ENCODE measurements at regions not wholly inside any gene's neighbourhood (a gene's known extent, or its start where the extent isn't known, plus 50 kb on each side); places are given as distances from the start of the nearest gene placed in this dataset.
"Not testable (repeated sequence)": the region's sequence is repeated elsewhere in the genome, so short reads cannot be mapped to it uniquely, and the experiment has no call there.

DNA sequence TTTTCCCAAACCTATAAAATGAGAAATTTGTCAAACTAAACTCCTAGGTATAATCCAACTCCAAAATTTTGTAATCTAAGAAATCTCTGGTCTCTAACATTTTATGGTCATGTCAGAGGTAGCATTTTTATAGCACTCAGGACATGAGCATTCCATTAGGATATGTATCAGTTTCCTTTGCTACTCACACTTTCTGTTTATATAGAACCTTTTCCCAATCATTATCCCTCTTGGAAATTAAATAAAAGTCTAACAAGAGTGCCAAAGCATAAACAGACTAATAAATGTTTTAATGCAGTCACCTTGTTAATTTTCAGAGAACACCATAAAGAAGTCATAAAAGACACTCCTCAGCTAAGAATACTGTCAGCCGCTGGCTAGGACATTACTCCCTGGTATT lies 300.0 kb upstream of the CWC22 start:
- no peak for DNase-seq (ENCODE audit: low read depth)

DNA sequence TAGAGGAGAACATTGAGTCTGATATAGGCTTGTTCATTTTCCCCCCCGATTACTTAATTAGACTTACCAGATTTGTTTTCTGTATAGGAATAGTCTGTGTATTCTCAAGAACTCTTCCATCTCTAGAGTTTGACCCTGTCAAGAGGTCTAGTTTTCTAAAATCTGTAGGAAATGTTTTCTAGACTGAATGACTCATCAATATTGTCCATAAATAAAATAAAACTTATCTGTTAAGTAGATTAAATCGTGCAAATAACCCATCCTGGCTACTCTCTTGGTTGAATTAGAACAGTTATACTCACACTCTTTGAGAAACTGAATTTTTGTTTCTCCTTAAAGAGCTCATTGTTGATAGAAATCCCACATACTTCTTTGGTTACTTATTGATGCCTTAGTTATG lies 299.2 kb upstream of the CWC22 start:
- DNase-seq (ENCODE audit: low read depth) = no peak

DNA sequence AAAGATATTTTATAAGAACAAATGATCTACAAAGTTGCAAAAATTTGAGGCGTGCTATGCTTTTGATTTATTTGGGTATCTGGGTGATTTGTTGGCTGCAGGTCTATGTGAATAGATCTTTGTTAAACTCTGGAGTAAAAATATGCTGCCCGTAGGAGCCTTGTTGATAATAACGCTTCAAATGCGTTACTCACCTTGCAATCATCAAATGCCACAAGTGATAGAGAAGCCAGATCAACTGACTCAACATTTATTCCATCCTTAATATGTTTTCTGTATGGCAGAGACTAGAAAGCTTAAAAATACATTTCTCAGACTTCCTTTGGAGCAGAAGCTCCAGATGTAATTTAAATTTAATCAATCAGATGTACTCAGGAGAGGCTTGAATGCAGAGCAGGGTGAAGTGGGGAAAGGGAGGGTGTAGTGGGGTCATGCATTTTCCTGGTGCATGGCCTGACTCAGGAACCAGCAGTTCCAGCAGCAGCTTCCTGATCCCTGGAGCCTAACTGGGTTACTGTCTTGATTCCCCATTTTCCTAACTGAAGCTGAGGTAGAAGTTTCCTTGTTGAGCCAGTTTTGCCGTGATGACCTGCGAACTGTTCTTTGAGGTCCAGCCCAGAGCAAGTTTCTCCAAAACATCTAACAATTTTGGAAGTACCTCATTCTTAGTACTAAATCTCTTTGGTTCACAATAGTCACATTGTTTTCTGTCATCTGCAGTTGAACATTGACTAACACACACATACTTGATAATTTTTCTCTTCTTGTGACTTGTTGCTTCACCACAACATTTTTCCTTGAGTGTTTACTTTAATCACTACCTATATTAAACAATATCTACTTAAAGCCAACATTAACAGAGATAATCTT lies 284.7 kb upstream of the CWC22 start:
- DNase-seq (ENCODE audit: low read depth) = peak; percentile 5

DNA sequence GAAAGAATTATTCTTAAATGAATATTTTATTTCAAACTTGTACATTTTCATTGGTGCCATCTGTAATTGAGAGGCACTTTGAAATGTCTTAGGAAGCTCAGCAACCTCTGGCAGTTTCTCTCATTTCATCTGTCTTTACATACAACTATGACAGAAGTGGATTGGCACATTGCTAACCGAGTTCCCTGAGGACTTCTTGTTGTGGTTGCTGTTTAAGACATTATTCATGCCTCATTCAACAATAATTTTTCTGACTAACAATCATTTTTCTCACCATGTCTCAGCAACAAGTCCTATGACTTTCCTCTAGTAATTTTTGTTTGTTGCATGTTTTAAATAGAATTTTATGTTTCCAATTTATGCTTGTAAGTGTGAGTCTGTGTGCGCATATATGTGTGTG lies 284.0 kb upstream of the CWC22 start:
- DNase-seq (ENCODE audit: low read depth) = peak; percentile 10

DNA sequence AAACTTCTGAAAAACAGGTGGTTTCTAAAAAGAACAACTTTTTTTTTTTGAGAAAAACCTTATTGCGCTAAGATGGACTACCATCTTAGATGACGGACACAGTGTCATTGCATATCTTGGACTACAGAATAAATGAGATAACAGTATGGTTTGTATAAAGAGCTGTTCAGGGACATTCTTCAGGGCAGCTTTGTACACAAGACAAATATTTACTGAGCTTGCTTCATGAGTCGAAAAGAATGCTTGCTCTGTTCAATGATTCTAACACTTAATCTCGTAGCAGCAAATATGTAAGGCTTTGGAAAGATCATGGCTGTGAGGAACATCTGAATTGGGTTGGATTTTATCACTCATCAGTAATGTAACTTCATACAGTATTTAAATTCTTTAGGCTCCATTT lies 282.5 kb upstream of the CWC22 start:
- DNase-seq (ENCODE audit: low read depth) = no peak

DNA sequence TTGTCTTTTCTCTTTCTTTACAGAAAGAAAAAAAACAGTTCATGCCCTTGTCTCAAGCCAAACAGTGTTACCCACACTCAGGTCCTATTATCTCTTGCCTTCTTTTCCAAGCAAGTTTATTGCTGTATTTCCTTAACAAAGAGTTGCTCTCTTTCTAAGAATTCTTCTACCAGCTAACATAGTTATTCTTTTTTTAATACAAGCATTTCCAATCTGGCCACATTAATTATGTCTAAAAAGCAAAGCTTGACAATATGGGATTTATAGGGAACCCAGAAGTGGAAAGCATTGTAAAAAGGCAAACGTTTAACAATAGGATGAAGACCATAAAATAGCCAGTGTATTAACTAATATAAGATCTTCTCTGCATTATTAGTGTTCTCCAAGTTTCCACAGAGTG lies 272.5 kb upstream of the CWC22 start:
- DNase-seq (ENCODE audit: low read depth) = no peak

DNA sequence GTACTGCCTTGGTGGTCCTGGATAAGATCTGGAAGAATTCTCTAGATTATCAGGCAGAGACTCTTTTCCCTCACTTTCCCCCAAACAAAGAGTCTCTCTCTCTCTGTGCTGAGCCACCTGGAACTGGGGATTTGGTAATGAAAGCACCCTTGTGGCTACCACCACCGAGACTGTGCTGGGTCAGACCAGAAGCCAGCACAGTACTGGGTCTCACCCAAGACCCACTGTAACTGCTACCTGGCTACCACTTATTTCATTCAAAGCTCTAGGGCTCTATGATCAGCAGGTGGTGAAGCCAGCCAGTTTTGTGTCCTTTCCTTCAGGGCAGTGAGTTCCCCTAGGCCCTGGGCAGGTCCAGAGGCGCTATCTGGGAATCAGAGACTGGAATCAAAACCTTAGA lies 269.6 kb upstream of the CWC22 start:
- DNase-seq (ENCODE audit: low read depth) = no peak

DNA sequence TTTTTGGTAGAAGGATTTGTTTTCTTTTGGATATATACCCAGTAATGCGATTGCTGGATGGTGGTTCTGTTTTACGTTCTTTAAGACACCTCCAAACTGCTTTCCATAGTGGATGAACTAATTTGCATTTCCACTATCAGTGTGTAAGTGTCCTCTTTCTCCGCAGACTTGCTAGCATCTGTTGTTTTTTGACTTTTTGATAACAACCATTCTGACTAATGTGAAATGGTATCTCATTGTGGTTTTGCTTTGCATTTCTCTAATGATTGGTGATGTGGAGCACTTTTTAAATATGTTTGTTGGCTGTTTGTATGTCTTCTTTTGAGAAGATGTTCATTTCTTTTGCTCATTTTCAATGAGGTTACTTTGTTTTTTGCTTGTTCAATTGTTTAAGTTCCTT lies 260.9 kb upstream of the CWC22 start:
- no peak for DNase-seq (ENCODE audit: low read depth)

DNA sequence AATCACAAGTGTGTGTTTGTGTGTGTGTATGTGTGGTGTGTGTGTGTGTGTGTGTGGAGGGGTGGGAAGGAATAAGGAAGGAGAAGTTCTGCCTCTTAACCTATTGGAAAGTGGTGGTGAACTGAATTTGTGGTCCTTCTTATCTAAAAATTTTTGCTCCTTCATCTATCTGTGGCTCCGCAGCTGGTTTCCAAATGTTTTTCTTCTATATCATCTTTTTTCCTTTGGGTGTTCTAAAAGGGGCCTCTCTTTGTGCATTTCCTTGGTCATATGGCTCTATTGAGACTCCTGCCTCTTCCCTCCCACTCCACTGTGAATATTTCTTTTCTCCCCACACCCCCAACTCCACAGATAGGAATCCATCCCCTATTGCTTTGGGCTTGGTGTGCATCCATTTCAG lies 254.9 kb upstream of the CWC22 start:
- DNase-seq (ENCODE audit: low read depth) = no peak

DNA sequence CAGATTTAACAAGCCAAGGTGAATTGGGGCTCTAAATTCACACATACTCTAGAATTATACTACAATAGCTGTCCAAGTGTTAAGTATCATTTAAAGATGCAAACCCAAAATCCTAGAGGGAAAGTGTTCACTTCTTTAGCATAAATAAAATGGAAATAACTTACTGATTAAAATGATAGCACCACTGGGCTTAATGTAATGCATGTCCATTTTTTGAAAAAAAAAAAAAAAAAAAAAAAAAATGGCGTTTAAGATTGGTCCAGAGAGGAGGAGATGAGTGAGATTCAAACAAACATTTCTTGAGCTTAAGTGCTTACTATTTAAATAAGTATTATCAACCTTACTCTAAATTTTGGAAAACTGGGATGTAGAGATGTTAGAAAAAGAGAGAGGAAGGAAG lies 251.5 kb upstream of the CWC22 start:
- no peak for DNase-seq (ENCODE audit: low read depth)

DNA sequence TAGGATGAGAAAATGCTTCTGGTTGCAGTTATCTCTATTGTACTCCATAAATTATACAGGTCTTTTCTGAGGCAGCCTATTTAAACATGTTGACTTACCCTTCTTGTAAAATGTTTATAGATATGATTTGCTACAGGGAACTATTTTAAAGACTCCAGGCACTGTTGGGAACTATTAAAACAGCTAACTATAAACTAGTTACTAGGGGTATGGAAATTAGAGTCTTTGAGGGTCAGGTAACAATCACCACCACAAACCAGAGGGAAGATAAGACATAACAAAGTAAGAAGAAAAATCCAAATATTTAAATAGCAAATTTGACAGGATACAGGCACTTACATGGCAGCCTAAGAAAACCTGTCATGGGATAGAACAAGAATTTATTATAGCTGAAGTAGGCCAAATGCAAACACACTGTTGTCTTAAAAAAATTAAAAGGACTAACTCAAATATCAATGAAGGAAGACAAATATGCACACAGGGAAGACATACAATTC lies 251.0 kb upstream of the CWC22 start:
- DNase-seq (ENCODE audit: low read depth) = no peak

DNA sequence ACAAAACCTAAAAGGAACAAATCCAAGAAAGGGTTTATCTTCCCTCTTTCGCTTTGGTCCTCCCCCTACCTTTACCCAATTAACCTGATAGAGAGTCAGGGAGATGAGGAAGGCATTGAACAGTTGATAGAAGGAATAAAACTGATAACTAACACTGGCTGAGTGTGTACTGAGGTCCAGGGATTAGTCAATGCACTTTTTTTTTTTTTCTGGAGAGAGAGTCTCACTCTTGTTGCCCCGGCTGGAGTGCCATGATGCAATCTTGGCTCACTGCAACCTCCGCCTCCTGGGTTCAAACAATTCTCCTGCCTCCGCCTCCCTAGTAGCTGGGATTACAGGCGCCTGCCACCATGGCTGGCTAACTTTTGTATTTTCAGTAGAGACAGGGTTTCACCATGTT lies 250.2 kb upstream of the CWC22 start:
- DNase-seq (ENCODE audit: low read depth) = no peak

DNA sequence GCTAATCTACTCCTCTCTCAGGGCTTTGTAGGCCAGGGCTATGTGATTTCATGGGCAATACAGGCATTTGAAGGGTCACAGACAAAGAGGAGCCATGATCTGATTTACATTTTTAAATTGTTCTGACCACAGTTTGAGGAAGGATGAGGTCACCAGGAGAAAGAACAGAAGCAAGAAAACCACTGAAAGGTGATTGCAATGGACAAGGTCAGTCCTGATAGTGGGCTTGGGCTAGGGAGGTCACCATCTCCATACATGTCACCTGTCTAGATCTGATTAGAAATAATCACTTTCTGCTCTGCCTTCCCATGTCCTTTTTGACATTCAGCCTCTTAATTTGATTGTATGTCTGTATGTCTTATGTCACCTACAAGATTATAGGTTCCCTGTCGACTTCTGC lies 248.9 kb upstream of the CWC22 start:
- DNase-seq (ENCODE audit: low read depth) = no peak

DNA sequence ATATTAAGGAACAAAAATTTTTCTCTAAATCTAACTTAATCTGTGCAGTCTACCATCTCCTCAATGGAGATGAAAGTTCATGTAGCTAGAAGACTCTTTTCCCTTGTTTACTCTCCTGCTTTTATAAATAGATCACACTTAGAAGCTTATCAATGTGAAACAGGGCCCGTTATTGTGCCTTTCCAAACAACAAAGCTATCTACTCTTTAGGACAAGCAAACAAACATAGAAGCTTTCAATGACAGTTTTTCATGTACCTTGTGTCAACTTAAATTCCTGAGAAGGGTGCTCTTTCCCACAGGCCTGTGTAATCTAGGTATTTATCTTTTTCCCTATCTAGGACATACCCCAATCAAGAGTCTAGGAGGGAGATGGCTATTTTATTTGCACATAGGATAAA lies 247.8 kb upstream of the CWC22 start:
- DNase-seq (ENCODE audit: low read depth) = no peak

DNA sequence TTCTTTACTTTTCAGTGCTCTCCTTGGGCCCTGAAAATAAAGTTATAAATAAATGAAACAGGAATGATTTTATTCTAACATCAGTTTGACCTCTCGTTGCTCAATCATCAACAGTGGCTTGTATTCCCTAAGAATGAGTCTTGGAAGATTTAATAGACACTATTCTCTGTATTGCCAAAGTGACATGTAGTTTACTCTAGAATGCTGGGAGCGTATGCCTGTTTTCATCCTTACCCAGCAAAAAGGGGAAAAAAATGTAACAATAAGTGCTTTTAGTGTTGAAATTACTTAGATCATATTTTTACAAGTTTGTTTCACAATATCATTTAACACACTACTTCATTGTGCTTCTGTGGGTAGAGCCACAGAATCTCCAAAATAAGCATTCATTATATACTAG lies 240.6 kb upstream of the CWC22 start:
- DNase-seq (ENCODE audit: low read depth) = no peak

DNA sequence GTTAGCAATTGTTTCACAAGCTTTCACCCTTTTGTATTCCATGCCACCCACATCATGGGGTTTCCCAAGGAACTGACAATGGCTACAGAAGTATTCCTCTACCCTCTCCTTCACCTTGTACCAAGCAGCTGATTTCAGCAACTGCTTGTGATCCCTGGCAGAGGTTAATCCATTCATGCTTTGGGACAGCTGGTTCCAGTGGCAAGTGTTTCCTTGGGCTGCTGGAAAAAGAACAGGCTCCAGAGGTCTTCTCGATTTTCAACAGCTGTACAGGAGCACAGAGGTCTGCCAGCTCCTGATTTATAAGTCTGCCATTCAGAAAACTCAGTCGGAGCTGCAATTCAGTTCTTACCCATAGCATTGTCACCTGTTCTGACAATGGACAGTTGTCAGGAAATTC lies 239.2 kb upstream of the CWC22 start:
- DNase-seq (ENCODE audit: low read depth) = no peak

DNA sequence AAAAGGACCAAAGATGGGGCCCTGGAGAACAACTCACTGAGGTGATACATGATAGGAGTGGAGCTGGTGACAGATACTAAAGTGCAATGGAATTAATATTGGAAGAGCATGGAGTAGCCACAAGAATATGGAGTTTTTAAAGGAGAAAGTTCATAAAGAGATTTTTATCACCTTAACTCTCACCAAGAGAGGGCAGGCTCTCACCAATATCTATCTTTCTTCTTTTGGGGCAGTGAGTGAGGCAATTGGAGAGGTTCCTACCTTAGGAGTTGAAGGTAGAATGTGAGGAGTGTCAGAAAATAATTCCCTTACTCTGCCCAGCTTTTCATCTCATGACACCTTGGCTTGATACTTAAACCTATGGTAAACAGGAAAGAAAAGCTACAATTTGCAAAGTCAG lies 233.7 kb upstream of the CWC22 start:
- DNase-seq (ENCODE audit: low read depth) = no peak

DNA sequence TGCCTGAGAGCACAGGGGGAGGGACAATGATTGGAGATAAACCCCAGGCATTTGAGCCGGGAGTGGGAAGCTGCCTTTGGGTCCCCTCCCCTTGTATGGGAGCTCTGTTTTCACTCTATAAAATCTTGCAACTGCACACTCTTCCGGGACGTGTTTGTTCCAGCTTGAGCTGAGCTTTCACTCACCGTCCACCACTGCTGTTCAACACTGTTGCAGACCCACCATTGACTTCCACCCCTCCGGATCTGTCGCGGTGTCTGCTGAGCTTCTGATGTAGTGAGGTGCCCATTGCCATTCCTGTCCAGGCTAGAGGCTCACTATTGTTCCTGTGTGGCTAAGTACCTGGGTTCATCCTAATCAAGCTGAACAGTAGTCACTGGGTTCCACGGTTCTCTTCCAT lies 231.6 kb upstream of the CWC22 start:
- no peak for DNase-seq (ENCODE audit: low read depth)

DNA sequence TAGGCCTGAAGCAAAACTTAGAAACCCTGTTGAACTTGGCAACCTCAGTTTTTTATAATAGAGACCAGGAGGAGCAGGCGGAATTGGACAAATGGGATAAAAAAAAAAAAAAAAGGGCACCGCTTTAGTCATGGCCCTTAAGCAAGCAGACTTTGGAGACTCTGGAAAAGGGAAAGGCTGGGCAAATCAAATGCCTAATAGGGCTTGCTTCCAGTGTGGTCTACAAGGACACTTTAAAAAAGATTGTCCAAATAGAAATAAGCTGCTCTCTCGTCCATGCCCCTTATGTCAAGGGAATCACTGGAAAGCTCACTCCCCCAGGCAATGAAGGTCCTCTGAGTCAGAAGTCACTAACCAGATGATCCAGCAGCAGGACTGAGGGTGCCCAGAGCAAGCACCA lies 229.0 kb upstream of the CWC22 start:
- not testable (repeated sequence) for DNase-seq (ENCODE audit: low read depth)

DNA sequence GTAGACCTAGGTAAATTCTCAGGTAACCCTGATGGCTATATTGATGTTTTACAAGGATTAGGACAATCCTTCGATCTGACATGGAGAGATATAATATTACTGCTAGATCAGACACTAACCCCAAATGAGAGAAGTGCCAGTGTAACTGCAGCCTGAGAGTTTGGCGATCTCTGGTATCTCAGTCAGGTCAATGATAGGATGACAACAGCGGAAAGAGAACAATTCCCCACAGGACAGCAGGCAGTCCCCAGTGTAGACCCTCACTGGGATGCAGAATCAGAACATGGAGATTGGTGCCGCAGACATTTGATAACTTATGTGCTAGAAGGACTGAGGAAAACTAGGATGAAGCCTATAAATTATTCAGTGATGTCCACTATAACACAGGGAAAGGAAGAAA lies 228.4 kb upstream of the CWC22 start:
- not testable (repeated sequence) for DNase-seq (ENCODE audit: low read depth)

DNA sequence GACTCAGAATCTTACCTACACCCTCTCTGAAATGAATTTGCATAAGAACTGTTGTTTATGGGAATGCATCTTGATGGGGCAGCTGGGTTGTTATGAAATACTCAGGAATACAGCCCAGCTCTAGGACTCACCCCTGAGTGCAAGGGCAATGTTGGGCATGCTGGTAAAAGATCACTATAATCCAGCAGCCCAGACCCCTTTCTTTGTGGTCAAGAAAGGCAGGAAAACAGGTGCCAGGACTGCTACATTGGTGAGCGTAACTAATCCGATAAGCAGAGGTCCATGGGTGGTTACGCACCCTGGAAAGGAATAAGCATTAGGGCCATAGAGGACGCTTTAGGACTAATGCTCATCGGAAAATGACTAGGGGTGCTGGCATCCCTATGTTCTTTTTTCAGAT lies 227.9 kb upstream of the CWC22 start:
- DNase-seq (ENCODE audit: low read depth) = not testable (repeated sequence)

DNA sequence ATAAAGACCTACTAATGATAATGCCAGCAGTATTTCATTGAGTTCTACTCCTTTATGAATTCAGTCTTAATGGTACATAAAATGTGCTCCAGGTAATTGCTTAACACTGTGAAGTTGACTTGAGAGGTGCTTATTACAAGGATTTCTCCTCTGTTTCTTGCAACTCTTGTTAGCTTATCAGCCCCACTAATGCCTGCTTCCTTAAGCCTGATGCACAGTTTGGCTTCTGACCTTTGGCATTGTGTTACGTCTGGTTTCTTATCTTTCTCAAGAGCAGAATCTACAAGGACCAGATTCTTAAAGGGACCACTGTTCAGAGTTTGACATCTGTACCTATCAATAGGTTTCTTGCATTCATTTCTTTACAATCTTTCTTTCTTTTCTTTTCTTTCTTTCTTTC lies 223.9 kb upstream of the CWC22 start:
- no peak for DNase-seq (ENCODE audit: low read depth)

DNA sequence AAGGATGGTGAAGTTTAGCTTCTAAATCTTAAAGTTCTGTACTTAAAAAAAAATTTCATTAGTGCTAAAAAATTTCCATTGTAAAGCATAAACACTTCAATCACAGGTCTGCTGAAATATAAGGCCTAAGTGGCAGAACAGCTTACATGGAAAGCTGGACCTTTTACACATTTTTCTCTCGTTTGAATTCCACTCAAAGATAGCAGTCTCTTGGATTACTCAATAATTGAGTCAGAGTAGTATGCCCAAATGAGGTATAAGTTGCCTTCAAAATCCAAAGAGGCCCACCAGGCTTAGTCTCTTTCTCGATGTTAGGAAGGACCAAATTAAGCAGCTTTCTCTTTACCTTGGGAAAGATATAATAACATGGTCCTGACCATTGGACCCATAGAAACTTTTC lies 220.4 kb upstream of the CWC22 start:
- no peak for DNase-seq (ENCODE audit: low read depth)

DNA sequence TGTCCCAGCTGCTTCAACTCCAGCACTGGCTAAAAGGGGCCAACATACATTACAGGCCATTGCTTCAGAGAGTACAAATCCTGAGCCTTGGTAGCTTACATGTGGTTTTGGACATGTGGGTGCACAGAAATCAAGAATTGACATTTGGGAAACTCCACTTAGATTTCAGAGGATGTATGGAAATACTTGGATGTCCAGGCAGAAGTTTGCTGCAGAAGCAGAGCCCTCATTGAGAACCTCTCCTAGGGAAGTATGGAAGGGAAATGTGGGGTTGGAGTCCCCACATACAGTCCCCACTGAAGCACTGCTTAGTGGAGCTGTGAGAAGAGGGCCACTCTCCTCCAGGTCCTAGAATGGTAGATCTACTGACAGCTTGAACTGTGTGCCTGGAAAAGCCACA lies 218.0 kb upstream of the CWC22 start:
- DNase-seq (ENCODE audit: low read depth) = no peak
